ENCODE measurements at regions not wholly inside any gene's neighbourhood (a gene's known extent, or its start where the extent isn't known, plus 50 kb on each side); places are given as distances from the start of the nearest gene placed in this dataset.
"Not testable (repeated sequence)": the region's sequence is repeated elsewhere in the genome, so short reads cannot be mapped to it uniquely, and the experiment has no call there.

GRCh38 chr1:47491341-47491753 is 53.5 kb downstream of the FOXD2 start:
- DNase-seq, result no peak

- DNase-seq, result no peak
Measured at GRCh38 chr1:47495176-47495713, 57.4 kb downstream of the FOXD2 start.

- no peak for DNase-seq
Measured at GRCh38 chr1:47498551-47498950, 60.7 kb downstream of the FOXD2 start.

DNA sequence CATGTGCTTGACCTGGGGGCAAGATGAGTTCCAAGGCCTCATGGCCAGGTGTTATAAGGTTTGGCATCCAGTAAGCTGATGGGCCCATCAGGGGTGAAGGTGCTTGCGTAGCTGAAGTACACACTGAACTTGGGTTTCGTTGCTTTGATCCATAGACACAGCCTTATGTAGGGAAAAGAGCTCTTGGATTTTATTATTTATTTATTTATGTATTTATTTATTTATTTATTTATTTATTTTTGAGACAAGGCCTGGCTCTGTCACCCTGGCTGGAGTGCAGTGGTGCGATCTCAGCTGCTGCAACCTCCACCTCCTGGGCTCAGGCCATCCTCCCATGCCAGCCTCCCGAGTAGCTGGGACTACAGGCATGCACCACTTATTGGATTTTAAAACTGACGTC is 63.2 kb downstream of the FOXD2 start:
- DNase-seq, result no peak

GRCh38 chr1:47502746-47503370 is 65.0 kb downstream of the FOXD2 start:
- DNase-seq, result no peak

- DNase-seq, result not testable (repeated sequence)
Measured at GRCh38 chr1:47504840-47505239, 67.0 kb downstream of the FOXD2 start.

DNA sequence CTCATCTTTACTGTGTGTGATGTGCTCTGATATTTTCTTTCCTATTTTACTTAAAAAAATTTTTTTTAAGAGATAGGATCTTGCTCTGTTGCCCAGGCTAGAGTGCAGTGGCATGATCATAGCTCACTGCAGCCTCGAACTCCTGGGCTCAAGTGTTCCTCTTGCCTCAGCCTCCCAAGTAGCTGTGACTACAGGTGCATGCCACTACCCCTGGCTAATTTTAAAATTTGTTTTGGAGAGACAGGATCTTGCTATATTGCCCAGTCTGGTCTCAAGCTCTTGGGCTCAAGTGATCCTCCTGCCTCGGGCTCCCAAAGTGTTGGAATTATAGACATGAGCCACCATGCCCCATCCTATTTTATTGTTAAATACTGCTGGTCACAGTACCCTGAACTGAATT is 67.4 kb downstream of the FOXD2 start:
- no peak for DNase-seq

- no peak for DNase-seq
Measured at GRCh38 chr1:47506053-47506452, 68.2 kb downstream of the FOXD2 start.

- no peak for DNase-seq
Measured at GRCh38 chr1:47507144-47507543, 69.3 kb downstream of the FOXD2 start.

DNA sequence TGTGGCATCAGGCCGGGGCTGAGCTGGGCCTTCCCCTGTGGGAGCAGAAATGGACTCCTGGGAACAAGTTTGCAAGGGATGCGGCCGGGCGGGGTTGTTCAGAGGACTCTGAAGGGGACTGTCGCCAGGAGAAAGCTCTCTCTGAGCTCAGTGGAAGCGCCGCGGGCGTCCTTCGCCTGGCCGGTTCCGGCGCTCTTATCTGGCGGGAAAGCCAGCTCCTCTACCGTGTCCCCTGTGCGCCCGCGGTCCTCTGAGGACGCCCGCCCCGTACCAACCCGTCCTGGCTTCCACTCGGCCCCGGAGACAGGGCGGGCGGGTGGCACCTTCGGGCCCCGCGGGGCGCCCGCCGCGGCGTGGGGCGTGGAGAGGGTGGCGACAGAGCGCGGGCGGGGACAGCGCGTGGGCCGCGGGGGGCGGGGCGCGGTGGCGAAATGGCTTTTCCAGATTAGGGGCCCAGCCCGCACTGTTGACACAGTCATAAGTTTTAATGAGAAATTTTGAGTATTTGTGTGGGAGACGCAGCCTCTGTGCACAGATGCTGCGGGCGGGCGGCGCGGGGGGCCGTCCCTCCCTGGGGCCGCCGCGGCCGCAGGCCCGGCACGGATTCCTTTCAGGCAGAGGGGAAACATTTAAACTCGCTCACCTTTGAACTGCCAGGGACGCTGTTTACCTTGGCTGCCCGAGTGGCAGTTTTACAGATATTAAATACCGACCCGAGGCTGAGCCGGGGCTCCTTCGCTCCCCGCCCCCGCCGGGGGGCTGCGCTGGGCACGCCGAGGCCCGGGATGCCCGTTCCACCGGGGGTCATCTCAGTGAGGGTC is 70.2 kb downstream of the FOXD2 start:
- DNase-seq, result no peak

GRCh38 chr1:47508702-47509431 is 71.0 kb downstream of the FOXD2 start:
- DNase-seq, result no peak

GRCh38 chr1:47510282-47510811 is 72.5 kb downstream of the FOXD2 start:
- no peak for DNase-seq

GRCh38 chr1:47511825-47512224 is 74.0 kb downstream of the FOXD2 start:
- no peak for DNase-seq

GRCh38 chr1:47513393-47513792 is 75.5 kb downstream of the FOXD2 start:
- no peak for DNase-seq

DNA sequence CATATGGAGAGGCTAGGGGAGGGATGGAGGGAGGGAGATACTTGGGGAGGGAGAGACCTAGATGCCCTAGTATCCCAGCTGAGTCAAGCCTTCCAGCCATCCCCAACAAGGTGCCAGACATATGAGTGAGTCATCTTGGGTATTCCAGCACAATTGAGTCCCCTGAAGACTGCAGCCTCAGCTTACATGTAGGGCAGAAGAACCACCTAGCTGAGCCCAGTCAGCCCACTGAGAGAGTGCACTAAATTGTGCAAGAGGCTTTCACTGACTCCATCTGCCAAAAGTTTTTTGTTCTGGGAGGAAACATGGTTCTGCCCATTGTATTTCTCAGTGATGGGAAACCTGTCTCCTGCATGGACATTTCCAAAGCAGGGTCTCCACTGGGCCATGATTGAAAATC is 76.4 kb downstream of the FOXD2 start:
- no peak for DNase-seq

- no peak for DNase-seq
Measured at GRCh38 chr1:47515164-47515789, 77.4 kb downstream of the FOXD2 start.

- no peak for DNase-seq
Measured at GRCh38 chr1:47517946-47518345, 80.1 kb downstream of the FOXD2 start.

GRCh38 chr1:47519491-47519890 is 81.6 kb downstream of the FOXD2 start:
- no peak for DNase-seq

DNA sequence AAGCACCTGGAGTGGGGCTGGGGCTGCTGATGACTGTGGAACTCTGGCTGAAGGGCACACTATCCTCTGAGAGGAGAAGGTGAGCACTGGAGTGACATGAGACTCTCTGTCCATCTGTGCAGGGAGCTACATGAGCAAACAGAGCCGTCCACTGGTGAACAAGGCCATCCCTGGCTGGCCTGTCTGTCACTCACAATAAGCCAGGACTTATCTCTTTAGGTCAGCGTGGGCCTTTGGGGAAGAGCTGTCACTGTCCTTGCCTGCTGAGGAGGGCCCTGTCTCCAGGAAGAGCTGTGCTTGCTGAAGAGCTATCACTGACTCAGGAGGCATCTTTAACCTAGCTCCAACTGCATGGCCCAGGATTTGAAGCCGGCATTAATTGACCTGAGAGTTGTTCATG is 82.1 kb downstream of the FOXD2 start:
- no peak for DNase-seq

GRCh38 chr1:47521034-47521881 is 83.4 kb downstream of the FOXD2 start:
- DNase-seq, result no peak

GRCh38 chr1:47522935-47523834 is 85.3 kb downstream of the FOXD2 start:
- DNase-seq, result no peak

Data from central memory CD4-positive, alpha-beta T cell (primary cell).